ENCODE measurements at regions not wholly inside any gene's neighbourhood (a gene's known extent, or its start where the extent isn't known, plus 50 kb on each side); places are given as distances from the start of the nearest gene placed in this dataset.

GRCh38 chr5:122649080-122649479 lies 125.8 kb upstream of the SNX2 start:
- Histone ChIP-seq H3K4me1 (no peaks in the 10 kb centered on the region), H3K9me3 (no peaks in the 10 kb centered on the region), H3K27ac (no peak overlapping the region), H3K4me3 (no peak overlapping the region), H3K27me3 (no peaks in the 10 kb centered on the region), H3K36me3 (no peaks in the 10 kb centered on the region)
- intact Hi-C loops (cut with DNase I; ENCODE audit: low total_unique reads) = no loop called here
- no peak for DNase-seq
- no peak for TF ChIP-seq CTCF (IDR thresholded peaks at IDR 0.05)
- TF ChIP-seq POLR2AphosphoS5 (IDR thresholded peaks at IDR 0.05) = no peak
- TF ChIP-seq POLR2A (IDR thresholded peaks at IDR 0.05) = no peak
- TF ChIP-seq EP300 (IDR thresholded peaks at IDR 0.05) = no peak
- WGBS, 5 donors = 52 to 71% (median 62%) methylated on average over 3 of the region's 3 CpGs

- H3K4me3 ChIP-seq = no peak overlapping the region
- DNase-seq = peak in 1 of 2 donors; percentile 5
- H3K9me3 ChIP-seq = no peaks in the 10 kb centered on the region
- no peak overlapping the region for H3K27ac ChIP-seq
- no peaks in the 10 kb centered on the region for H3K36me3 ChIP-seq
- H3K4me1 ChIP-seq = peaks cover 0 to 7% (median 0%) of the 10 kb centered on the region in 4 donors
- no peak for TF ChIP-seq CTCF (IDR thresholded peaks at IDR 0.05)
- 39 to 54% (median 49%) methylated on average over 3 of the region's 3 CpGs for WGBS, 5 donors
- intact Hi-C loops (cut with DNase I; ENCODE audit: low total_unique reads) = no loop called here
- H3K27me3 ChIP-seq = no peaks in the 10 kb centered on the region
These were observed 121.5 kb upstream of the SNX2 start for GRCh38 chr5:122653087-122654017.

- Histone ChIP-seq H3K9me3 (no peaks in the 10 kb centered on the region), H3K27ac (no peak overlapping the region), H3K36me3 (no peaks in the 10 kb centered on the region), H3K4me1 (peaks cover 0 to 7% (median 0%) of the 10 kb centered on the region in 4 donors), H3K4me3 (no peak overlapping the region), H3K27me3 (no peaks in the 10 kb centered on the region)
- TF ChIP-seq EP300 (IDR thresholded peaks at IDR 0.05) = no peak
- no peak for TF ChIP-seq POLR2AphosphoS5 (IDR thresholded peaks at IDR 0.05)
- TF ChIP-seq CTCF (IDR thresholded peaks at IDR 0.05) = no peak
- TF ChIP-seq POLR2A (IDR thresholded peaks at IDR 0.05) = no peak
- WGBS, 5 donors = 29 to 46% (median 33%) methylated on average over 4 of the region's 4 CpGs
- DNase-seq = no peak
- intact Hi-C loops (cut with DNase I; ENCODE audit: low total_unique reads) = no loop called here
These were observed 118.7 kb upstream of the SNX2 start for GRCh38 chr5:122656160-122656559.

- no peak for DNase-seq
- H3K27ac ChIP-seq = no peak overlapping the region
- H3K27me3 ChIP-seq = no peaks in the 10 kb centered on the region
- H3K4me1 ChIP-seq = peaks cover 0 to 7% (median 0%) of the 10 kb centered on the region in 4 donors
- H3K36me3 ChIP-seq = no peaks in the 10 kb centered on the region
- TF ChIP-seq POLR2AphosphoS5 (IDR thresholded peaks at IDR 0.05) (no peak), EP300 (IDR thresholded peaks at IDR 0.05) (no peak), CTCF (IDR thresholded peaks at IDR 0.05) (no peak), POLR2A (IDR thresholded peaks at IDR 0.05) (no peak)
- intact Hi-C loops (cut with DNase I; ENCODE audit: low total_unique reads) = no loop called here
- H3K4me3 ChIP-seq = no peak overlapping the region
- no peaks in the 10 kb centered on the region for H3K9me3 ChIP-seq
- 29 to 74% (median 44%) methylated on average over 1 of the region's 1 CpG for WGBS, 5 donors
These were observed 118.3 kb upstream of the SNX2 start for GRCh38 chr5:122656577-122656976.

Measured in stomach (tissue), 8 donors.